ENCODE measurements at regions not wholly inside any gene's neighbourhood (a gene's known extent, or its start where the extent isn't known, plus 50 kb on each side); places are given as distances from the start of the nearest gene placed in this dataset.
"Not testable (repeated sequence)": the region's sequence is repeated elsewhere in the genome, so short reads cannot be mapped to it uniquely, and the experiment has no call there.

- DNase-seq: no peak
These were observed 798.1 kb downstream of the KCNJ18 start for GRCh38 chr17:22490399-22490798.

- no peak for DNase-seq
These were observed 800.0 kb downstream of the KCNJ18 start for GRCh38 chr17:22492331-22492730.

GRCh38 chr17:22496450-22496849 is 804.1 kb downstream of the KCNJ18 start:
- DNase-seq: no peak

- no peak for DNase-seq
These were observed 811.1 kb downstream of the KCNJ18 start for GRCh38 chr17:22503322-22503899.

DNA sequence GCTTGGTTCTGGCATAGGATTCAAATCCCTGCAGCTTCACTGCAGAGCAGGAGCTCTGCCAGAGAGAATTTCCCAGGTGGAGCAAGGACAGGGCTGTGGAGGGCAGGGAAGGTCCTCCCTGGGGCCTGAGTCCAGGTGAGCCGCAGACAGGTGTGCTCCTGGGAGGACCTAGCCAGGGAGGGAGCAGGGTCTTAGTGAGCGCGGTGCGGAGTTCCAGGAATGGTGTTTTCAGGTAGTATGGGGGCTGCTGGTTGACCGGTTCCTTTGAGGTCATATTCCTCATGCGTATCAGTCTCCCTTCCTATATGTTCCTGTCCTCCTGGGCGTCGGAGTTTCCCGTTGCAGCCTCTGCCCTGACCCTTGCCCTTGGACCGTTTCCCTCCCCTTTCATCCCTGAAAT is 813.3 kb downstream of the KCNJ18 start:
- DNase-seq: no peak

- no peak for DNase-seq
These were observed 813.9 kb downstream of the KCNJ18 start for GRCh38 chr17:22506231-22506630.

- DNase-seq: no peak
These were observed 814.5 kb downstream of the KCNJ18 start for GRCh38 chr17:22506861-22507260.

DNA sequence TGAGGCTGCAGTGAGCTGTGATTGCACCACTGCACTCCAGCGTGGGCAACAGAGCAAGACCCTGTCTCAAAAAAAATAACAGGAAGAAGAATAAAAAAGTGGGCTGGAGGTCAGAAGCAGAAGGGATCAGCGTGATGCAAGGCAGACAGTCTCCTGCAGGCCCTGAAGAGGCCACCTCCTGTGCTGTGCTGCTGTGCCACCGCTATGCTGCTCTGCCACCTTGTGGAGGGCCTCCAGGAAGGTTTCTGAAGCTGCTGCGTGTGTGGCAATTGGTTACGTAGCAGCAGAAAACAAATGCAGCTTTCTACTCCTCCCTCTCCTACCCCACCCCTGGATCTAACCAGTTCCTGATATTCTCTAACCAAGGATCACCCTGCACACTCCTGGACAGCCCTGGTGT is 815.5 kb downstream of the KCNJ18 start:
- no peak for DNase-seq

DNA sequence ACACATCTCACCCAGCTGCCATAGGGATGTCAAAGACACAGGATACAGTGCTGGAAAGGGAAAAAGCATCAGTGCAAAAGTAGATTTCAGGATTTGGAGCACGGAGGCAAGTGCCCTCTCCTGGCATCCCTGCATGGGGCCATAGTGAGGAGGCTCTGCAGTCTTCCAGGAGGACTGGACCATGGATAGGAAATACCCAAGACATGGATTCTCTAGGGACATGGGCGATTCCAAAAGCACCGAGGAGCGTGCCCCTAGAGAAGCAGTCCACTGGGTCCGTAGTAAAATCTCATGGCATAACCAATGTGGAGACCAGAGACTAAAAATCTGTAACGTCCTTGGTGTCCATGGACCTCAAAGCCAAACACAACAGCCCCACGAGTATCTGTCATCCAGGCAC is 818.2 kb downstream of the KCNJ18 start:
- no peak for DNase-seq

GRCh38 chr17:22511431-22511830 is 819.1 kb downstream of the KCNJ18 start:
- no peak for DNase-seq

DNA sequence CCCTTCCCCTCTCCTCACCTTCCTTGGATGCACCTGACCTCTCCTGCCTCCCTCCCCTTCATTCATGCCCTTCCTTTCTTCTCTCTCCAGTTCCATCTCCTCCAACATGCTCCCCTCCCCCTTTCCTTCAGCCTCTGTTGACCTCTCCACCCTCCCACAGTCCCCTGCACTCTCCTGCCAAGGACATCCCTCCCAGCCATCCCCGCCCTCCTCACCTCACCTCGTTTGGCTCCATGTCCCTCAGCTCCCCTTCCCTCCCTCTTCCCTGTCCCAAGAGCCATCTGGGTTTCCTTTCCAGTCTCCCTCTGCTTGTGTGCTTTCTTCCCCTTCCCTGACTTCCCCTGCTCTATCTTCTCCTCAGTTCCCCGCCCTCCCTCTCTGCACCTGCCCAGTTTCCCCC is 819.7 kb downstream of the KCNJ18 start:
- no peak for DNase-seq

GRCh38 chr17:22512506-22512905 is 820.2 kb downstream of the KCNJ18 start:
- DNase-seq: no peak

GRCh38 chr17:22512997-22513538 is 820.7 kb downstream of the KCNJ18 start:
- no peak for DNase-seq

DNA sequence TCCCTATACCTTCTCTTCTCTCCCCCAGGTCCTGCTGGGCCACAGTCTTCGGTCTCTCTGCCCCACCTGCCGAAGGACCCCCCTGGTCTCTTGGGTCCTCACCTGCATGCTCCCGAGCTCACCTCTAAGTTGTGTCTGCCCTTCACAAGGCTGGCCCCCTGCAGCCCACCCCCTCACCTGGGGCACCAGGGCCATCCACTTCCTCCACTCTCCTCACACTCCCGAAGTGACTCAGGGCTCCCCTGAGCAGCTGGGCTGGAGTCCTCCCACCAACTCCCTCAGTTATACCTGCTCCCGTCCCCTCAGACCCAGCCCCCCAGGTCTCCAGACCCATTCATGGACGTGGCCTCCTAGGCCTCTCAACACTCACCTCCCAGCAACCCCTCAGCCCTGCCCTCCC is 822.0 kb downstream of the KCNJ18 start:
- no peak for DNase-seq

DNA sequence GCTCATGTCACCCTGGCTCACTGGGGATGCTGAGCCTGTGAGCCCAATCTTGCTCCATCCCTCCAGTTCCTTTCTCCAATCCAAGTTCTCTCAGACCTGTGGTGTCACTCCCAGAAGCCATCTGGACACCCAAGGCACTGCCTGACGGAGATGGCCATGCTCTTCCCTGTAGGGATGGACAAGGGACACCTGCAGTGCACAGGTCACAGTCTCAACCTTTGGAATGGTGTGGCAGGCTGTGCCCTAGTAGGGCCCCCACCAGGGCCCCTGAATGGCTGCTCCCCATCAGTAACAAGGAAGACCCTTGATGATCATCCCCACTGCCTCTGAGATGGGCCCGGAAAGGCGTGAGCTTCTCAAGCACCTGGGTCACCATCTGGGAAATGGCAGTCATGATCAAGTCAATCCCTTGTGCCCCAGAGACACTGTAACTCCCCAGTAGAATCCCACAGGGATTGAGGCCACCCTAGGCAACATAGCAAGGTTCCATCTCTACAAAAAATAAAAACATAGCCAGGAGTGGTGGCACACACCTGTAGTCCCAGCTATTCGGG is 822.5 kb downstream of the KCNJ18 start:
- DNase-seq: no peak

DNA sequence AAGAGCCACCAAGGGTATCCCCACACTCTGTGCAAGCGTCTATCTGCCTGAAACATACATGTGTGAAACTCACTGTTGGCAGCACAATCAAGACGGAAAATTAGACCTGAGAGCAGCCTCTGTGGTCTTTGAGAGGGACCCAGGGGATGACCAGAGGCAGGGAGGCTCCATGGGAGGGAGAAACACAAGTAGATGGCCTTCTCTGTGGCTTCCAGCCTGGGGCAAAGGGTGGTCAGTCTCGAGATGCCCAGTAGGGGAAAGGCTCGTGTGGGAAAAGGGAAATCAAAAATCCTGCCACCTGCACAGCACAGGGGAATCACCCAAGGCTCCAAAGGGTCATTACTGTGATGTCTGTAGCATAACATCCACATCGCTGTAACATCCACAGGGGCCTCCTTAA is 823.3 kb downstream of the KCNJ18 start:
- no peak for DNase-seq

DNA sequence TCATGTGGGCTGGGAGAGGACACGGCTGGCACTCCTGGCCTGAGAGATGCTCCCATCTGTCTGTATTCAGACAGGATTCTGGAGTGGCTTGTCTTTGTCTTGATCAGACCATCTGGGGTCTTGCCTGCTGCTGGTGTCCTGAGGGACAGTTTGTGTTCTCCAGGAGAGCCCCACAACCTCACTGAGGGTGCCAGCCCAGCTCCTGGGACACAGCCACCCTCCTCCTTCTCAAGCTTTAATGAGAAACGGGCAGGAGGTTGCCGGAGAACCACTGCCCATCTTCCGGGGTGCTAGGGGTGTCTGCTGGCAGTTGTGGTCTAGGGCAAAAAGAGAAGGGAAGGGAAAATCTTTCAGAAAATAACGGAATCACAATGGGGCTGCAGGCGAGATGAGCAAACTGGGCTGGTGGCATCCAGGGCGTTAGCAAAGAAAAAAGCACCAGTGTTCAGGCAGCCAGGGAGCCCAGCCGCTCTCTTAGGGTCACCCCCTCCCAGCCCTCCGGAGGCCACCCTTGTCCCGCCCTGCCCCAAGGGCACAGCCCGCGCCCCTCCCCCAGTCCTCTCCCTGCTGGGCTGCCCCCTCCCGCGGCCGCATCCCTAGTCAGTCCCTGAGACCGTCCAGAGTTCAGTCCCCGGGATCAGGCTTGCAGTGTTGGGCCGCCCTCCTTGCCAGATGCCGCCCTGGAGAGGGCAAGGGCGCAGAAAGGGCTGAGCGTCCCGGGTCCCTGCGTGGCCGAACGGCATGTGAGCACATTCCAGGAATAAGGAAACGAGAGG is 824.7 kb downstream of the KCNJ18 start:
- no peak for DNase-seq

- no peak for DNase-seq
These were observed 825.4 kb downstream of the KCNJ18 start for GRCh38 chr17:22517716-22518115.

DNA sequence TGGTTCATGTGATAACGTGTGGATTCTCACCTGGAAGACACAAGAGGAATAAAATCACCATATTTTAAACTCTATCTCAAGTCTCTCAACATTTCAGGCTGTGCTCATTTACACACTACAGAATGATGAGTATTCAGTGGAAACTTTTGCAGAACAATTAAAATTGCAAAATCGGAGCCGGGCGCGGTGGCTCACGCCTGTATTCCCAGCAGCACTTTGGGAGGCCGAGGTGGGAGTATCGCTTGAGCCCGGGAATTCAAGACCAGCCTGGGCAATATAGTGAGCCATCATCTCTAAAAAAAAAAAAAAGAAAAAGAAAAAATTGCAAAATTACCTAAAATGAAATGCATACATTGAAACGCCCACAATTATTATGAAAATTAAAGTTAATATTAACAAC is 825.9 kb downstream of the KCNJ18 start:
- no peak for DNase-seq

DNA sequence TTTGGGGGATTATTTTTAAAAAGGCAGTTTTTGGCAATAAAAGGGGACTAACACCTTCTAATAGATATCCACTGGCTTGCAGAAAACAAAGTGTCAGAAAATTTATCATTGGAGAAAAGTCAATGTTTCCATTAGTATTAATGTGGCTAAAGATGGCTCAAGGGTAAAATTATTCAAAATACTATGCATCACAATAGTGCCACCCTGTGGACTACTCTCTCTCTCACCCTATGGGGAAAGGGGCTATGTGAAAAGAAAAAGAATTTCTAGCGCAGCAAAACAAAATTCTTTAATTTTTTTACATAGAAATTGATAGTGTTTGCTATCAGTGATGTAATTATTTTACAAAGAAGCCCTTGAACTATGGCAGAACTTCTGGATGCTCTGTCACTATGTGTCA is 856.5 kb downstream of the KCNJ18 start:
- DNase-seq: not testable (repeated sequence)

DNA sequence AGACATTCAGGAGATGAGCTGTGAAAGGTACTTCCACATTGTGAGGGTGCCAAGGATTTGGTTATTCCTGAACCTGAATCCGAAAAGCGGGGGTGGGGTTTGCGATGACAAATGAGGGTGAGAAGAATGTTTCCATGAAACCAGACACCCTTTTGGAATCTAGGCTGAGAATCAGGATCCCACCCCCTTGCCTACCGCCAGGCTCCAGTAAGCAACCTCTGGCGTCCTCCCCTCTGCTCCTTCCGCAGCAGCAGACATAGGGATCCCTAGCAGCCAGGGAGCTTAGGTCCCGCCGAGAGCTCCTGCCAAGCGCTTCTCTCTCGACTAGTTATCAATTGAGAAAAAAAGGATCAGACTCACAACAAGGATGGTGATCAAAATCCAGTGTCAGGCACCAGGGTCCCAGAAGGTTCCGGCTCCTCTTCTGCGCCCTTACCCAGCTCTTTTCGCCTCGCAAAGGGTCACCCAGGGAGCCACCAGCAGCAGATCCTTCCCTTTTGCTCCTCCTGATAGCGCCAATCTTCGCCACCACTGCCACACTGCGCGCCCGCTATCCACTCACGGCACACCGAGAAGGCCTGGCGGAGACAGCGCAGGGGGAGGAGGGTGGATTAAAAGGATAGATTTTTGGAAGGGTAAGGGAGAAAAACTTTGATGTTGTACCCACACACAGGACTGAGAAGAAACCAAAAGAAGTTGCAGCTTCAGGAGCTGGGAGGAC is 859.5 kb downstream of the KCNJ18 start:
- DNase-seq: not testable (repeated sequence)

All from amygdala (tissue), 56 donors.